SK-N-SH (cell line): ENCODE measurements at regions not wholly inside any gene's neighbourhood (a gene's known extent, or its start where the extent isn't known, plus 50 kb on each side); places are given as distances from the start of the nearest gene placed in this dataset.

Source experiments
- CTCF ChIA-PET: fragments of 300-600, 350-600 bp; formaldehyde crosslinking; extraction: SDS; loops from one replicate; lab custom pipeline; 2021; lab: Yijun Ruan, JAX
- POLR2A ChIA-PET: fragments of 350-600 bp; sonication (Branson Sonifier 250); formaldehyde crosslinking; extraction: SDS; loops from one replicate; lab custom pipeline; 2020; ENCODE audit warnings: antibody characterized with exemption, inconsistent platforms; lab: Yijun Ruan, JAX
- DNase-seq: peaks from one replicate; pipeline ENCODE4 v3.0.0; 2012
- H2AFZ ChIP-seq: fragments of 200-600 bp; sonication (generic); 2 replicates; pipeline ENCODE4 v1.8.1; 2016; ENCODE audit warnings: antibody characterized with exemption, mild to moderate bottlenecking, low read depth
- H3F3A ChIP-seq: fragments of 200-600 bp; sonication (generic); replicated peaks from 2 replicates; pipeline ENCODE3; 2016; ENCODE audit warnings: antibody characterized with exemption, mild to moderate bottlenecking; ENCODE audit not compliant: insufficient read depth
- H3K27ac ChIP-seq, 2 experiments: fragments of 200-500 bp in 1 of 2; fragments of 200-600 bp in 1 of 2; sonication (Bioruptor generic) in 1 of 2; sonication (generic), shearing (Covaris generic) in 1 of 2; 2 replicates each; pipeline versions ENCODE4 v1.5.1 to v1.6.1; 2014 to 2016; ENCODE audit warnings: low read depth in 2 of 2, inconsistent platforms in 1 of 2, low read length in 1 of 2, mild to moderate bottlenecking in 1 of 2, mixed read lengths in 1 of 2
- H3K27me3 ChIP-seq: fragments of 200-600 bp; sonication (generic), shearing (Covaris generic); 2 replicates; pipeline ENCODE4 v1.6.1; 2016; ENCODE audit warnings: mixed run types; ENCODE audit not compliant: insufficient read depth
- H3K36me3 ChIP-seq, 2 experiments: fragments of 200-500 bp in 1 of 2; fragments of 200-600 bp in 1 of 2; sonication (Bioruptor generic) in 1 of 2; sonication (generic) in 1 of 2; replicated peaks in 1 of 2; 2 replicates each; pipeline versions ENCODE3 to v1.5.1; 2014 to 2016; ENCODE audit warnings: low read length in 1 of 2, mild to moderate bottlenecking in 1 of 2; ENCODE audit not compliant: insufficient read depth in 2 of 2, control insufficient read depth in 1 of 2
- H3K4me1 ChIP-seq, 2 experiments: fragments of 200-500 bp in 1 of 2; fragments of 200-600 bp in 1 of 2; sonication (Bioruptor generic) in 1 of 2; sonication (generic), shearing (Covaris generic) in 1 of 2; 2 replicates each; pipeline versions ENCODE4 v1.5.1 to v1.6.1; 2014 to 2016; ENCODE audit warnings: low read depth in 1 of 2, low read length in 1 of 2, mixed run types in 1 of 2; ENCODE audit not compliant: insufficient read depth in 2 of 2, control insufficient read depth in 1 of 2
- H3K4me2 ChIP-seq: fragments of 200-600 bp; sonication (generic), shearing (Covaris generic); 2 replicates; pipeline ENCODE4 v1.6.1; 2017; ENCODE audit warnings: mixed run types
- H3K4me3 ChIP-seq, 2 experiments: fragments of 200-500 bp in 1 of 2; fragments of 200-600 bp in 1 of 2; sonication (Bioruptor generic) in 1 of 2; sonication (generic), shearing (Covaris generic) in 1 of 2; 2 replicates each; pipeline versions ENCODE4 v1.5.1 to v1.8.1; 2014 to 2016; ENCODE audit warnings: low read depth in 2 of 2, inconsistent platforms in 1 of 2, low read length in 1 of 2, mild to moderate bottlenecking in 1 of 2, mixed read lengths in 1 of 2, moderate library complexity in 1 of 2
- H3K79me2 ChIP-seq: fragments of 200-600 bp; sonication (generic); 2 replicates; pipeline ENCODE4 v1.8.1; 2017; ENCODE audit warnings: mild to moderate bottlenecking; ENCODE audit not compliant: insufficient read depth
- H3K9ac ChIP-seq: fragments of 200-600 bp; sonication (generic); 2 replicates; pipeline ENCODE4 v1.6.1; 2017; ENCODE audit warnings: mixed run types
- H3K9me2 ChIP-seq: fragments of 200-600 bp; sonication (generic); 2 replicates; pipeline ENCODE4 v1.6.1; 2017; ENCODE audit warnings: mixed run types
- H3K9me3 ChIP-seq: fragments of 200-600 bp; sonication (generic); 2 replicates; pipeline ENCODE4 v1.6.1; 2017; ENCODE audit warnings: mixed run types, mild to moderate bottlenecking, moderate library complexity
- H4K20me1 ChIP-seq: fragments of 200-600 bp; sonication (generic); 2 replicates; pipeline ENCODE4 v1.6.1; 2017; ENCODE audit warnings: mild to moderate bottlenecking, mixed run types; ENCODE audit not compliant: insufficient read depth
- CHD2 ChIP-seq: fragments of 150-350 bp; IDR thresholded peaks from 2 replicates; pipeline ENCODE4 v1.6.1; 2018; ENCODE audit warnings: low read length; ENCODE audit not compliant: partially characterized antibody
- ELF1 ChIP-seq: IDR thresholded peaks from 2 replicates; pipeline ENCODE4 v1.4.0; 2012
- FOXJ3 ChIP-seq: sonication (generic); formaldehyde crosslinking; IDR thresholded peaks from 2 replicates; pipeline ENCODE4 v1.5.1; 2020; ENCODE audit warnings: mild to moderate bottlenecking, missing genetic modification reagents
- GABPA ChIP-seq: IDR thresholded peaks from 2 replicates; pipeline ENCODE4 v1.4.0; 2012; ENCODE audit warnings: low read depth, mild to moderate bottlenecking
- GATA2 ChIP-seq: sonication (generic); formaldehyde crosslinking; IDR thresholded peaks from 2 replicates; pipeline ENCODE4 v1.5.0; 2020; ENCODE audit warnings: mild to moderate bottlenecking, missing genetic modification reagents
- JUND ChIP-seq: IDR thresholded peaks from 2 replicates; pipeline ENCODE4 v1.4.0; 2012
- MEF2A ChIP-seq: IDR thresholded peaks from 2 replicates; pipeline ENCODE4 v1.4.0; 2012; ENCODE audit warnings: low read depth, borderline replicate concordance
- MXI1 ChIP-seq: IDR thresholded peaks from 2 replicates; pipeline ENCODE4 v1.6.1; 2012; ENCODE audit warnings: mild to moderate bottlenecking, low read depth, low read length, improper control_type of control experiment
- RCOR1 ChIP-seq: fragments of 150-350 bp; IDR thresholded peaks from 2 replicates; pipeline ENCODE4 v1.6.1; 2017; ENCODE audit warnings: antibody characterized with exemption, low read length
- RFX5 ChIP-seq: IDR thresholded peaks from 2 replicates; pipeline ENCODE4 v1.6.1; 2012; ENCODE audit warnings: mild to moderate bottlenecking, improper control_type of control experiment, low read length
- SIN3A ChIP-seq: IDR thresholded peaks from 2 replicates; pipeline ENCODE4 v1.6.1; 2012; ENCODE audit warnings: low read depth, mild to moderate bottlenecking, low read length, moderate library complexity, borderline replicate concordance
- SMC3 ChIP-seq: IDR thresholded peaks from 2 replicates; pipeline ENCODE4 v1.6.1; 2012; ENCODE audit warnings: low read depth, low read length, improper control_type of control experiment
- TAF1 ChIP-seq: IDR thresholded peaks from 2 replicates; pipeline ENCODE4 v1.6.1; 2012; ENCODE audit warnings: low read depth, mild to moderate bottlenecking, low read length, moderate library complexity, borderline replicate concordance
- TCF12 ChIP-seq: IDR thresholded peaks from 2 replicates; pipeline ENCODE4 v1.4.0; 2012
- WGBS: methylation state at CpG from one replicate; pipeline ENCODE4 v1.1.6; 2017; ENCODE audit warnings: low lambda C conversion rate; 5-methylcytosine and 5-hydroxymethylcytosine counted together
- TF ChIP-seq, protein P1 (sequence below): IDR thresholded peaks from 2 replicates; pipeline ENCODE4 v1.4.0; 2012; ENCODE audit warnings: low read depth, borderline replicate concordance
- TF ChIP-seq, protein P2 (sequence below): fragments of 150-350 bp; IDR thresholded peaks from 2 replicates; pipeline ENCODE4 v1.6.1; 2016; ENCODE audit warnings: mild to moderate bottlenecking, low read depth, low read length
- TF ChIP-seq, protein P3 (sequence below): fragments of 150-350 bp; IDR thresholded peaks from 2 replicates; pipeline ENCODE4 v1.6.1; 2017; ENCODE audit warnings: antibody characterized with exemption, low read length, low read depth, borderline replicate concordance
- TF ChIP-seq, protein P4 (sequence below): IDR thresholded peaks from 2 replicates; pipeline ENCODE4 v1.4.0; 2012; ENCODE audit warnings: low read depth

DNA sequence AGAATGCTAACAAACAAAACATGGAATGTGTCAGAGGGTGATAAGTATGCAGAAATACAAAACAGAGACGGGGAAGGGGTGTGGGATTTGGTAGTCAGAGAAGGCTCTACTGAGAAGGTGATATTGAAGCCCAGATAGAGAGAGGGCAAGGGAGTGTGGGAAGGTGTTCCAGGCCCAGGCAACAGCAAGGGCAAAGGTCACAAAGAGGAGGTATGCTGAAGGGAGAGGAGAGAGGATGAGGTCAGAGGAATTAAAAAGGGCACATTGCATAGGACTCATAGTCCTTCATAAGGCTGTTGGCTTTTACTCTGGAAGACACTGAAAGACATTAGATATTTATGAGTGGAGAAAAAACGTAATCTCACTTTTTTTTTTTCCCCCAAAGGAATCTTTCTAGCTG is 82.6 kb upstream of the TNIP3 start:
- H3K4me1 ChIP-seq: no peaks in the 10 kb centered on the region
- H3K4me3 ChIP-seq: no peak overlapping the region
- H4K20me1 ChIP-seq: no peaks in the 10 kb centered on the region
- H3F3A ChIP-seq: no peaks in the 10 kb centered on the region
- ChIA-PET POLR2A (no interaction called here), CTCF (interaction anchor here (6.8 kb wide), 1 partner anchor 54 kb away, joined by 45 read pairs; no protein-coding TSS in a partner anchor)
- no peaks in the 10 kb centered on the region for H3K9me2 ChIP-seq
- no peaks in the 10 kb centered on the region for H3K36me3 ChIP-seq
- no peak overlapping the region for H2AFZ ChIP-seq
- H3K27ac ChIP-seq: no peak overlapping the region
- H3K27me3 ChIP-seq: no peaks in the 10 kb centered on the region; the same call in 1 of the 2 replicates
- no peak overlapping the region for H3K4me2 ChIP-seq
- no peaks in the 10 kb centered on the region for H3K9me3 ChIP-seq
- H3K79me2 ChIP-seq: no peaks in the 10 kb centered on the region
- TF ChIP-seq RCOR1 (no peak), ELF1 (no peak), CHD2 (no peak), TCF12 (no peak)
- no peak overlapping the region for H3K9ac ChIP-seq
- no peak for DNase-seq
- WGBS: 15% methylated on average over 2 of the region's 2 CpGs

DNA sequence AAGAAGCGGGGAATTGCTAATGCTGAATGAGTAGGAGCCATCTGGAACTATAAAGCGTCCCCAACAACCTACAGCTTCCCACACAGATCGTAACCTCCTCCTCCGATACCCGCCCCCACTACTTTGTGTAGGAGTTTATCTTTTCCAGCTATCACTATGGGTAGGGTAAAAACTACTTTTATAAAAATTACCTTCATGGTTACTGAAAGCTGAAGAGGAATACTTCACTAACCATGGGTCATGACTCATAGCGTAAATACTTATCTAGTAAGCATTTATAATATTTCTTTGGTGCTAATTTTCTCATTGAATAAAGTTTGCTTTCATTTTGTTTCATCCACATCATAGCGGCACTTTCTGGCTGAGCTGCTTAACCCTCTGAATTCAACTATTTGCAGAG is 79.4 kb upstream of the TNIP3 start:
- ChIA-PET CTCF (interaction anchor here (0.8 to 1.5 kb wide), 3 partner anchors 9 to 1087 kb away, joined by 3 to 14 read pairs (median 3); no protein-coding TSS in a partner anchor), POLR2A (no interaction called here)
- 17% methylated on average over 7 of the region's 7 CpGs for WGBS
- DNase-seq: no peak
- Histone ChIP-seq H3K9me2 (no peaks in the 10 kb centered on the region), H3K9ac (no peak overlapping the region), H3K27ac (no peak overlapping the region), H3F3A (no peaks in the 10 kb centered on the region), H2AFZ (peak overlapping the region; percentile 21; the same call in 1 of the 2 replicates), H3K36me3 (no peaks in the 10 kb centered on the region), H3K4me1 (no peaks in the 10 kb centered on the region), H3K27me3 (no peaks in the 10 kb centered on the region; the same call in 1 of the 2 replicates), H4K20me1 (no peaks in the 10 kb centered on the region), H3K4me2 (peak overlapping the region; percentile 54; the same call in 1 of the 2 replicates), H3K9me3 (no peaks in the 10 kb centered on the region), H3K79me2 (no peaks in the 10 kb centered on the region), H3K4me3 (no peak overlapping the region; a peak in 1 of 4 replicates)
- no peak for TF ChIP-seq MEF2A
- TF ChIP-seq TAF1: no peak
- no peak for TF ChIP-seq RFX5
- no peak for TF ChIP-seq JUND
- TF ChIP-seq SMC3: no peak
- no peak for TF ChIP-seq GABPA
- TF ChIP-seq, protein P1, sequence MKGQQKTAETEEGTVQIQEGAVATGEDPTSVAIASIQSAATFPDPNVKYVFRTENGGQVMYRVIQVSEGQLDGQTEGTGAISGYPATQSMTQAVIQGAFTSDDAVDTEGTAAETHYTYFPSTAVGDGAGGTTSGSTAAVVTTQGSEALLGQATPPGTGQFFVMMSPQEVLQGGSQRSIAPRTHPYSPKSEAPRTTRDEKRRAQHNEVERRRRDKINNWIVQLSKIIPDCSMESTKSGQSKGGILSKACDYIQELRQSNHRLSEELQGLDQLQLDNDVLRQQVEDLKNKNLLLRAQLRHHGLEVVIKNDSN: no peak
- TF ChIP-seq, protein P2, sequence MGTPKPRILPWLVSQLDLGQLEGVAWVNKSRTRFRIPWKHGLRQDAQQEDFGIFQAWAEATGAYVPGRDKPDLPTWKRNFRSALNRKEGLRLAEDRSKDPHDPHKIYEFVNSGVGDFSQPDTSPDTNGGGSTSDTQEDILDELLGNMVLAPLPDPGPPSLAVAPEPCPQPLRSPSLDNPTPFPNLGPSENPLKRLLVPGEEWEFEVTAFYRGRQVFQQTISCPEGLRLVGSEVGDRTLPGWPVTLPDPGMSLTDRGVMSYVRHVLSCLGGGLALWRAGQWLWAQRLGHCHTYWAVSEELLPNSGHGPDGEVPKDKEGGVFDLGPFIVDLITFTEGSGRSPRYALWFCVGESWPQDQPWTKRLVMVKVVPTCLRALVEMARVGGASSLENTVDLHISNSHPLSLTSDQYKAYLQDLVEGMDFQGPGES: no peak
- TF ChIP-seq SIN3A: no peak
- no peak for TF ChIP-seq GATA2 (CRISPR knock-in tag)
- TF ChIP-seq, protein P3, sequence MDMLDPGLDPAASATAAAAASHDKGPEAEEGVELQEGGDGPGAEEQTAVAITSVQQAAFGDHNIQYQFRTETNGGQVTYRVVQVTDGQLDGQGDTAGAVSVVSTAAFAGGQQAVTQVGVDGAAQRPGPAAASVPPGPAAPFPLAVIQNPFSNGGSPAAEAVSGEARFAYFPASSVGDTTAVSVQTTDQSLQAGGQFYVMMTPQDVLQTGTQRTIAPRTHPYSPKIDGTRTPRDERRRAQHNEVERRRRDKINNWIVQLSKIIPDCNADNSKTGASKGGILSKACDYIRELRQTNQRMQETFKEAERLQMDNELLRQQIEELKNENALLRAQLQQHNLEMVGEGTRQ: no peak
- TF ChIP-seq, protein P4, sequence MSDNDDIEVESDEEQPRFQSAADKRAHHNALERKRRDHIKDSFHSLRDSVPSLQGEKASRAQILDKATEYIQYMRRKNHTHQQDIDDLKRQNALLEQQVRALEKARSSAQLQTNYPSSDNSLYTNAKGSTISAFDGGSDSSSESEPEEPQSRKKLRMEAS: no peak
- TF ChIP-seq FOXJ3: no peak
- no peak for TF ChIP-seq MXI1
